Activated T-helper 1 cell treated with anti-CD3 and anti-CD28 coated beads, Interleukin-12 subunit alpha, Interleukin-12 subunit beta, Interleukin-2, Interleukin-4 antibody, amounts not matched to agents 30 ng/mL and 10 ng/mL and 1 ng/mL, durations not matched to agents 14 hours and 24 hours and 36 hours (primary cell): ENCODE measurements at regions not wholly inside any gene's neighbourhood (a gene's known extent, or its start where the extent isn't known, plus 50 kb on each side); places are given as distances from the start of the nearest gene placed in this dataset.

ENCODE experiments used
- DNase-seq: peaks from one replicate; pipeline ENCODE4 v3.0.0; 2021; ENCODE audit warnings: low spot score
- H3K27ac Mint-ChIP-seq: one replicate; pipeline ENCODE4 v1.8.0; 2021; ENCODE audit warnings: mild to moderate bottlenecking, mixed read lengths
- H3K27me3 Mint-ChIP-seq: one replicate; pipeline ENCODE4 v1.8.0; 2022; ENCODE audit warnings: mild to moderate bottlenecking, moderate library complexity, mixed read lengths; ENCODE audit not compliant: insufficient read depth
- H3K36me3 Mint-ChIP-seq: one replicate; pipeline ENCODE4 v1.8.0; 2021; ENCODE audit warnings: low read depth, mixed read lengths
- H3K4me1 Mint-ChIP-seq: one replicate; pipeline ENCODE4 v1.8.0; 2021; ENCODE audit warnings: low read depth, mixed read lengths
- H3K4me3 Mint-ChIP-seq: one replicate; pipeline ENCODE4 v1.8.0; 2021; ENCODE audit warnings: mild to moderate bottlenecking, moderate library complexity, mixed read lengths
- H3K9me3 Mint-ChIP-seq: one replicate; pipeline ENCODE4 v1.8.0; 2021; ENCODE audit warnings: mixed read lengths
- intact Hi-C: fragments of 100-400 bp; cut with micrococcal nuclease; formaldehyde crosslinking; loops from one replicate; pipeline ENCODE4 v1.15.1; 2024

- Mint-ChIP-seq H3K27ac (no peak overlapping the region), H3K4me3 (no peak overlapping the region), H3K36me3 (no peaks in the 10 kb centered on the region), H3K27me3 (peaks cover 2% of the 10 kb centered on the region), H3K4me1 (no peaks in the 10 kb centered on the region), H3K9me3 (no peaks in the 10 kb centered on the region)
- intact Hi-C loops: no loop called here
- no peak for DNase-seq
These were observed 473.0 kb upstream of the TNP1 start for GRCh38 chr2:217332866-217333265.

- Mint-ChIP-seq H3K4me1 (no peaks in the 10 kb centered on the region), H3K27ac (no peak overlapping the region), H3K36me3 (no peaks in the 10 kb centered on the region), H3K9me3 (no peaks in the 10 kb centered on the region), H3K27me3 (peaks cover 1% of the 10 kb centered on the region), H3K4me3 (no peak overlapping the region)
- DNase-seq: no peak
- intact Hi-C loops: no loop called here
These were observed 472.5 kb upstream of the TNP1 start for GRCh38 chr2:217332417-217332791.

- DNase-seq: no peak
- intact Hi-C loops: no loop called here
- Mint-ChIP-seq H3K4me1 (no peaks in the 10 kb centered on the region), H3K27ac (no peak overlapping the region), H3K9me3 (no peaks in the 10 kb centered on the region), H3K4me3 (no peak overlapping the region), H3K27me3 (no peaks in the 10 kb centered on the region), H3K36me3 (no peaks in the 10 kb centered on the region)
These were observed 471.9 kb upstream of the TNP1 start for GRCh38 chr2:217331523-217332416.

- no peak overlapping the region for H3K4me3 Mint-ChIP-seq
- H3K36me3 Mint-ChIP-seq: no peaks in the 10 kb centered on the region
- no peaks in the 10 kb centered on the region for H3K9me3 Mint-ChIP-seq
- H3K27ac Mint-ChIP-seq: no peak overlapping the region
- no peaks in the 10 kb centered on the region for H3K4me1 Mint-ChIP-seq
- DNase-seq: no peak
- no peaks in the 10 kb centered on the region for H3K27me3 Mint-ChIP-seq
- intact Hi-C loops: no loop called here
These were observed 470.8 kb upstream of the TNP1 start for GRCh38 chr2:217330647-217331046.

- no peaks in the 10 kb centered on the region for H3K27me3 Mint-ChIP-seq
- H3K9me3 Mint-ChIP-seq: peaks cover 8% of the 10 kb centered on the region
- DNase-seq: no peak
- no peaks in the 10 kb centered on the region for H3K4me1 Mint-ChIP-seq
- H3K27ac Mint-ChIP-seq: no peak overlapping the region
- intact Hi-C loops: no loop called here
- H3K4me3 Mint-ChIP-seq: no peak overlapping the region
- peaks cover under 1% of the 10 kb centered on the region for H3K36me3 Mint-ChIP-seq
These were observed 469.2 kb upstream of the TNP1 start for GRCh38 chr2:217329023-217329431.

- intact Hi-C loops: no loop called here
- H3K4me3 Mint-ChIP-seq: no peak overlapping the region
- no peak overlapping the region for H3K27ac Mint-ChIP-seq
- peaks cover 11% of the 10 kb centered on the region for H3K9me3 Mint-ChIP-seq
- no peaks in the 10 kb centered on the region for H3K4me1 Mint-ChIP-seq
- no peaks in the 10 kb centered on the region for H3K27me3 Mint-ChIP-seq
- DNase-seq: no peak
- H3K36me3 Mint-ChIP-seq: peaks cover 2% of the 10 kb centered on the region
These were observed 468.7 kb upstream of the TNP1 start for GRCh38 chr2:217328622-217328978.

GRCh38 chr2:217327953-217328621, 468.2 kb upstream of the TNP1 start:
- intact Hi-C loops: no loop called here
- H3K4me1 Mint-ChIP-seq: no peaks in the 10 kb centered on the region

GRCh38 chr2:217326238-217327022, 466.6 kb upstream of the TNP1 start:
- intact Hi-C loops: no loop called here

More at GRCh38 chr2:217327953-217328621, 468.2 kb upstream of the TNP1 start:
- Mint-ChIP-seq H3K36me3 (peaks cover 2% of the 10 kb centered on the region), H3K27ac (no peak overlapping the region), H3K9me3 (peaks cover 11% of the 10 kb centered on the region), H3K4me3 (no peak overlapping the region), H3K27me3 (no peaks in the 10 kb centered on the region)
- no peak for DNase-seq

GRCh38 chr2:217325816-217326215, 466.0 kb upstream of the TNP1 start:
- no peak for DNase-seq
- Mint-ChIP-seq H3K27ac (no peak overlapping the region), H3K4me3 (no peak overlapping the region), H3K9me3 (peaks cover 11% of the 10 kb centered on the region), H3K36me3 (peaks cover 2% of the 10 kb centered on the region), H3K4me1 (no peaks in the 10 kb centered on the region), H3K27me3 (no peaks in the 10 kb centered on the region)
- intact Hi-C loops: no loop called here

More at GRCh38 chr2:217326238-217327022, 466.6 kb upstream of the TNP1 start:
- Mint-ChIP-seq H3K9me3 (peaks cover 11% of the 10 kb centered on the region), H3K4me3 (no peak overlapping the region), H3K36me3 (peaks cover 2% of the 10 kb centered on the region), H3K27ac (no peak overlapping the region), H3K27me3 (no peaks in the 10 kb centered on the region), H3K4me1 (no peaks in the 10 kb centered on the region)
- DNase-seq: no peak

GRCh38 chr2:217325251-217325650, 465.4 kb upstream of the TNP1 start:
- Mint-ChIP-seq H3K9me3 (peaks cover 11% of the 10 kb centered on the region), H3K36me3 (peaks cover 2% of the 10 kb centered on the region), H3K4me3 (no peak overlapping the region), H3K27ac (no peak overlapping the region), H3K27me3 (no peaks in the 10 kb centered on the region), H3K4me1 (no peaks in the 10 kb centered on the region)
- DNase-seq: no peak
- intact Hi-C loops: no loop called here

GRCh38 chr2:217316743-217317142, 456.9 kb upstream of the TNP1 start:
- no peak for DNase-seq
- Mint-ChIP-seq H3K36me3 (no peaks in the 10 kb centered on the region), H3K27me3 (peaks cover 5% of the 10 kb centered on the region), H3K4me3 (no peak overlapping the region), H3K4me1 (no peaks in the 10 kb centered on the region), H3K9me3 (no peaks in the 10 kb centered on the region), H3K27ac (no peak overlapping the region)
- intact Hi-C loops: no loop called here

GRCh38 chr2:217314021-217314460, 454.2 kb upstream of the TNP1 start:
- no peak for DNase-seq
- Mint-ChIP-seq H3K4me1 (no peaks in the 10 kb centered on the region), H3K27me3 (peaks cover 5% of the 10 kb centered on the region), H3K36me3 (no peaks in the 10 kb centered on the region), H3K4me3 (no peak overlapping the region), H3K27ac (no peak overlapping the region), H3K9me3 (peaks cover 4% of the 10 kb centered on the region)
- intact Hi-C loops: no loop called here

GRCh38 chr2:217313386-217313785, 453.5 kb upstream of the TNP1 start:
- intact Hi-C loops: no loop called here
- H3K9me3 Mint-ChIP-seq: peaks cover 4% of the 10 kb centered on the region
- no peaks in the 10 kb centered on the region for H3K4me1 Mint-ChIP-seq
- no peak overlapping the region for H3K4me3 Mint-ChIP-seq
- H3K27me3 Mint-ChIP-seq: peaks cover 5% of the 10 kb centered on the region
- no peak for DNase-seq
- H3K36me3 Mint-ChIP-seq: no peaks in the 10 kb centered on the region
- H3K27ac Mint-ChIP-seq: no peak overlapping the region
